ENCODE measurements at regions not wholly inside any gene's neighbourhood (a gene's known extent, or its start where the extent isn't known, plus 50 kb on each side); places are given as distances from the start of the nearest gene placed in this dataset.

DNA sequence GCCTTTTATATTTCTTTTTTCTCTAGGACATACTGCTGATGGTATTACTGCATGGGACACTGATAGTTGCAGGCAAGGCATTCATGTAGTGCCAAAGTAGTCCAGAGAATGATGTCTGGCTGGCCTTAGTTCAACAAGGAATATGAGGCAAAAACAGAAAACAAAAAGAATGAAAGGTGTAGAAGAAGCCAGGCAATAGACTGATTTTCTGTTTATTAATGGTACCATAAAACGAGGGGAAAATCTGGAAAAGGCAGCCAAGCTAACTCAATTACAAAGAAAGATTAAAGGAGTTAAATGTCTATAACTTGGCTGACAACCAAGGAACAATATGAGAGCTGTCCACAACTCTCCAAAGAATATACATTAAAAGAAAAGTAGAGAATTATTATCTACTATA is 284.9 kb downstream of the ZEB2 start:
- no peak overlapping the region for H3K27ac ChIP-seq
- no peaks in the 10 kb centered on the region for H3K36me3 ChIP-seq
- H3K4me3 ChIP-seq (ENCODE audit: low read depth, low read length), result no peak overlapping the region
- no peaks in the 10 kb centered on the region for H3K27me3 ChIP-seq (ENCODE audit: insufficient read depth, low read depth, severe bottlenecking)
- DNase-seq, result no peak
- no peaks in the 10 kb centered on the region for H3K9me3 ChIP-seq (ENCODE audit: severe bottlenecking)
- TF ChIP-seq, protein P1, sequence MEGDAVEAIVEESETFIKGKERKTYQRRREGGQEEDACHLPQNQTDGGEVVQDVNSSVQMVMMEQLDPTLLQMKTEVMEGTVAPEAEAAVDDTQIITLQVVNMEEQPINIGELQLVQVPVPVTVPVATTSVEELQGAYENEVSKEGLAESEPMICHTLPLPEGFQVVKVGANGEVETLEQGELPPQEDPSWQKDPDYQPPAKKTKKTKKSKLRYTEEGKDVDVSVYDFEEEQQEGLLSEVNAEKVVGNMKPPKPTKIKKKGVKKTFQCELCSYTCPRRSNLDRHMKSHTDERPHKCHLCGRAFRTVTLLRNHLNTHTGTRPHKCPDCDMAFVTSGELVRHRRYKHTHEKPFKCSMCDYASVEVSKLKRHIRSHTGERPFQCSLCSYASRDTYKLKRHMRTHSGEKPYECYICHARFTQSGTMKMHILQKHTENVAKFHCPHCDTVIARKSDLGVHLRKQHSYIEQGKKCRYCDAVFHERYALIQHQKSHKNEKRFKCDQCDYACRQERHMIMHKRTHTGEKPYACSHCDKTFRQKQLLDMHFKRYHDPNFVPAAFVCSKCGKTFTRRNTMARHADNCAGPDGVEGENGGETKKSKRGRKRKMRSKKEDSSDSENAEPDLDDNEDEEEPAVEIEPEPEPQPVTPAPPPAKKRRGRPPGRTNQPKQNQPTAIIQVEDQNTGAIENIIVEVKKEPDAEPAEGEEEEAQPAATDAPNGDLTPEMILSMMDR (IDR thresholded peaks at IDR 0.05; ENCODE audit: low read depth, low read length), result no peak

DNA sequence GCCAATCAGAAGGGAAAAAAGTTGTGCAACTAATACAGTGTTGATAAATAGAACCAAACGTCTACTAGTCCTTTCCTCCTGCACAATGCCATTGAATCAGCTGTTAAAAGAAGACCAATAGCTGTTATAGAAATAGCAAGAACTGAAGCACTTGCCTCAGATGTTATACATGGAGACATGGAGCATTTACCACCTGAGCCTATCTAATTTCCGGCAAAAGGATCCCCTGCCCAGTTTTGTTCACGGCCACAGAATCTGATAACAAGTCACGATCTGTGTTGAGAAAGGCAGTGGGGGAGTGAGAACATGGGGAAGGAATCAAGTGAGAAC is 285.4 kb downstream of the ZEB2 start:
- Histone ChIP-seq H3K27ac (no peak overlapping the region), H3K9me3 (ENCODE audit: severe bottlenecking) (no peaks in the 10 kb centered on the region), H3K36me3 (no peaks in the 10 kb centered on the region), H3K4me3 (ENCODE audit: low read depth, low read length) (no peak overlapping the region), H3K27me3 (ENCODE audit: insufficient read depth, low read depth, severe bottlenecking) (no peaks in the 10 kb centered on the region)
- TF ChIP-seq, protein P1 (IDR thresholded peaks at IDR 0.05; ENCODE audit: low read depth, low read length), result no peak
- DNase-seq, result no peak

DNA sequence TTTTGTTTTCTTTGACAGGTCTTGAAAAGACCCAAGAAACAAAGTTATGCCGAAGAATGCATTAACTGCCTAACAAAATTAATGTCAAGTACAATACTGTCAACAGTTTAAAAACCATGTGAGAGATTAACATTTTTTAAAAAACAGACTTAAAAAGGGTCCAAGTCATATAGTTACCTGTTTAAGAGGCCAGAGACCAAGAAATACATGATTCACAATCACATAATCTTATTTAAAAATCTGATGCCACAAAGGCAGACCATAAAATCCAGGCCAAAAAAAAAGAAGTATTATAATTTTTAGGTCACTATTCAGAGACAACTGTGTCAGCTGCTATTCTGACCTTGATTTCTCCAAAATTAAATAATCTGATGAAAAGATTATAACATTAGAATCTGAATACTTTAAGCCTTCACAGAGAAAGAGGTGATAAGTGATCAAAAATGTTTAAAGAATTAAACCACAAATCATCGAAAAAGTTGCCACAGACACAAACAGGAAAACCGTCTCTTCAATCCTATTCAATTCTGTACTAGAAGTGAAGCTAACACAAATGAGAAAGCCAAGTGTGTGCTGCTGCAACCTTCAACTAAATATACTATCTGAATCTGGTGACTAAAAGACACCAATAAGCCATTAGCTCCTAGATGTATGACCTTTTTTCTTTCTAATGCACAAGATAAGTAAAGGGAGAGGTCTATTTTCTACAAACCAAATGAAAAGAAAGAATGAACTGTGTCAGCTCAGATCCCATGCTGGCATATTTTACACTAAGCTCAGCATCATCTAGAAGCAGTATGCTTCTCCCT is 286.0 kb downstream of the ZEB2 start:
- no peak for DNase-seq
- no peaks in the 10 kb centered on the region for H3K9me3 ChIP-seq (ENCODE audit: severe bottlenecking)
- TF ChIP-seq, protein P1 (IDR thresholded peaks at IDR 0.05; ENCODE audit: low read depth, low read length), result no peak
- H3K4me3 ChIP-seq (ENCODE audit: low read depth, low read length), result no peak overlapping the region
- no peak overlapping the region for H3K27ac ChIP-seq
- H3K27me3 ChIP-seq (ENCODE audit: insufficient read depth, low read depth, severe bottlenecking), result no peaks in the 10 kb centered on the region
- no peaks in the 10 kb centered on the region for H3K36me3 ChIP-seq

DNA sequence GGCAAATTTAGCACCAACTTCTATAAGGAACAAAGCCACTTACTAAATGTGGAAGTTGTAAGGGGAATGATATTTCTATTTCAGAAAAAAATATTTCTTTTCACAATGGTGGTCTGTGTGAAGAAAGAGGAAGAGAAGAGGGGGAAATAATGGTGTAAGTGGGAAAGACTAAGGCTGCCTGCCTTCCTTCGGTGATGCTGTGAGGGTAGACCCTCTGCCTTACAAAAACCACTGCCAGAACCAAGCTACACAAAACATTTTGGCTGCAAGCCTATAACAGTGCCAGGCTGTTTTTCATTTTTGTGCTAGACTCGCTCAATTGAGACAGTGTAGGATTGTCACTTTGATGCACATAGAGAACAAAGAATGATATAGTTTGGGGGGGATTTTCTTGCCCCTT is 286.6 kb downstream of the ZEB2 start:
- H3K9me3 ChIP-seq (ENCODE audit: severe bottlenecking), result no peaks in the 10 kb centered on the region
- H3K36me3 ChIP-seq, result no peaks in the 10 kb centered on the region
- H3K27ac ChIP-seq, result no peak overlapping the region
- no peaks in the 10 kb centered on the region for H3K27me3 ChIP-seq (ENCODE audit: insufficient read depth, low read depth, severe bottlenecking)
- no peak overlapping the region for H3K4me3 ChIP-seq (ENCODE audit: low read depth, low read length)
- DNase-seq, result no peak
- TF ChIP-seq, protein P1 (IDR thresholded peaks at IDR 0.05; ENCODE audit: low read depth, low read length), result no peak

DNA sequence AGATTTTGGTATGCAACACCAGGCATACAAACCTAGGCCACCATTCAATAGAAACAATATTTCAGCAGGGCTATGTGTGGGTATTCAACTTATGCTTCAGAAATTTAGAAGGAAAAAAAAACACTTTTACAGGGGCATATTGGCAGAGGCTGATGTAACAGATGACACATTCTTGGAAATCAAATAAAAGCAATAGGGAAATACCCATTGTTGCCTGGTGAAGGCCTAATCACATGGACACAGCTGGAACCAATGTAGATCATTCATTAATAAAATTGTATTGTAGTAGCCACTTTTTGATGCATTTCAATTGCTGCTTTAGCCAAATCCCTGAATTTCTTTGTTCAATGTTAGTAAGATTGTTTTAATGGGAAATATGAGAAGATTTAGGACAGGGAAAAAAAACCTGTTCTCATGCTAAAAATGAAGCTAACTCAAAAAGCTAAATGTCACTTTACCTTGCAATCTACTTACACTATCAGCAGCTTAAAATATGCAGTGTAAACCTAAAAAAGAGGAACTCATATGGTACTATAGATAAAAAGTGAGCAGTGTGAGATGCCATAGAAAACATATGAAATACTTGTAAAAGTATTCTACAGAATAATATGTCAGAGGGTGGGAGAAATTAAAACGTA is 289.4 kb downstream of the ZEB2 start:
- TF ChIP-seq, protein P1 (IDR thresholded peaks at IDR 0.05; ENCODE audit: low read depth, low read length), result no peak
- Histone ChIP-seq H3K4me3 (ENCODE audit: low read depth, low read length) (no peak overlapping the region), H3K27ac (no peak overlapping the region), H3K27me3 (ENCODE audit: insufficient read depth, low read depth, severe bottlenecking) (no peaks in the 10 kb centered on the region), H3K9me3 (ENCODE audit: severe bottlenecking) (no peaks in the 10 kb centered on the region), H3K36me3 (no peaks in the 10 kb centered on the region)
- no peak for DNase-seq

Measured in WERI-Rb-1 (cell line).